B cell (primary cell): ENCODE measurements at regions not wholly inside any gene's neighbourhood (a gene's known extent, or its start where the extent isn't known, plus 50 kb on each side); places are given as distances from the start of the nearest gene placed in this dataset.

Experiments used
- ATAC-seq: fragments of 200-7000 bp; cut with Tn5 transposase; one replicate; pipeline ENCODE4 v1.10.0; 2021; ENCODE audit warnings: low read depth, mild to moderate bottlenecking, moderate number of reproducible peaks, moderate library complexity
- CTCF ChIA-PET: fragments of 350-600 bp; sonication (Branson Sonifier 250); formaldehyde crosslinking; loops from one replicate; lab custom pipeline; 2021; ENCODE audit warnings: antibody characterized with exemption, inconsistent platforms; lab: Charles Lee
- POLR2A ChIA-PET: fragments of 350-600 bp; sonication (Branson Sonifier 250); formaldehyde crosslinking; loops from one replicate; lab custom pipeline; 2021; ENCODE audit warnings: antibody characterized with exemption; lab: Charles Lee
- DNase-seq: peaks from one replicate; pipeline ENCODE4 v3.0.0; 2013
- H2AFZ ChIP-seq: 2 replicates; pipeline ENCODE4 v1.6.1; 2012; ENCODE audit warnings: mild to moderate bottlenecking, low read depth, low read length; ENCODE audit not compliant: insufficient read depth, poor library complexity, severe bottlenecking
- H3K27ac ChIP-seq, 2 donors: 1 replicate in 1 of 2; 2 replicates in 1 of 2; pipeline ENCODE4 v1.5.1; 2012 to 2013; ENCODE audit warnings: low read length in 2 of 2, mild to moderate bottlenecking in 2 of 2, moderate library complexity in 1 of 2
- H3K27me3 ChIP-seq, 4 experiments: fragments of 200-600 bp in 1 of 4; sonication (generic) in 1 of 4; replicated peaks in 1 of 4; 1 replicate in 2 of 4; 2 replicates in 2 of 4; pipeline versions ENCODE4 v1.6.1 to v1.7.0; 2013 to 2016; ENCODE audit warnings: low read length in 3 of 4, mild to moderate bottlenecking in 2 of 4, mixed read lengths in 1 of 4, moderate library complexity in 1 of 4; ENCODE audit not compliant: insufficient read depth in 4 of 4, control insufficient read depth in 3 of 4; ENCODE audit errors: control extremely low read depth in 1 of 4
- H3K36me3 ChIP-seq, 2 experiments: replicated peaks in 1 of 2; 1 replicate in 1 of 2; 2 replicates in 1 of 2; pipeline versions ENCODE4 v1.6.1 to v1.7.1; 2013; ENCODE audit warnings: low read length in 1 of 2; ENCODE audit not compliant: insufficient read depth in 2 of 2, control insufficient read depth in 1 of 2; ENCODE audit errors: control extremely low read depth in 1 of 2, extremely low read depth in 1 of 2
- H3K4me1 ChIP-seq, 2 donors: fragments of 200-600 bp in 1 of 2; sonication (generic) in 1 of 2; 1 replicate in 1 of 2; 2 replicates in 1 of 2; pipeline versions ENCODE4 v1.5.1 to v1.6.1; 2013 to 2017; ENCODE audit warnings: low read length in 2 of 2; ENCODE audit not compliant: control insufficient read depth in 2 of 2, insufficient read depth in 2 of 2
- H3K4me2 ChIP-seq: replicated peaks from 2 replicates; pipeline ENCODE3; 2012; ENCODE audit warnings: mild to moderate bottlenecking, low read depth, low read length; ENCODE audit not compliant: poor library complexity, severe bottlenecking
- H3K4me3 ChIP-seq, 5 experiments: fragments of 200-600 bp in 1 of 5; sonication (generic) in 1 of 5; 1 replicate in 3 of 5; 2 replicates in 2 of 5; pipeline versions ENCODE4 v1.5.1 to v1.7.0; 2011 to 2016; ENCODE audit warnings: low read length in 4 of 5, mild to moderate bottlenecking in 4 of 5, low read depth in 2 of 5, control low read depth in 1 of 5, moderate library complexity in 1 of 5; ENCODE audit not compliant: insufficient read depth in 1 of 5; ENCODE audit errors: control extremely low read depth in 1 of 5, extremely low read depth in 1 of 5
- H3K79me2 ChIP-seq: fragments of 200-600 bp; sonication (generic); one replicate; pipeline ENCODE4 v1.6.0; 2016; ENCODE audit warnings: low read length; ENCODE audit not compliant: control insufficient read depth, insufficient read depth
- H3K9ac ChIP-seq: fragments of 200-600 bp; sonication (generic); 2 replicates; pipeline ENCODE4 v1.6.1; 2017; ENCODE audit warnings: mild to moderate bottlenecking, low read length, moderate library complexity
- H3K9me3 ChIP-seq, 3 donors: one replicate each; pipeline versions ENCODE4 v1.6.1 to v1.7.1; 2013; ENCODE audit warnings: low read length in 2 of 3; ENCODE audit not compliant: control insufficient read depth in 2 of 3, insufficient read depth in 1 of 3; ENCODE audit errors: control extremely low read depth in 1 of 3
- H4K20me1 ChIP-seq: 2 replicates; pipeline ENCODE4 v1.6.0; 2012; ENCODE audit warnings: mild to moderate bottlenecking, low read length; ENCODE audit not compliant: insufficient read depth, control insufficient read depth, poor library complexity, severe bottlenecking
- H3K27ac Mint-ChIP-seq: one replicate; pipeline ENCODE4 v1.8.0; 2021; ENCODE audit warnings: mixed read lengths
- H3K27me3 Mint-ChIP-seq: one replicate; pipeline ENCODE4 v1.8.0; 2021; ENCODE audit warnings: mixed read lengths
- H3K4me1 Mint-ChIP-seq: one replicate; pipeline ENCODE4 v1.8.0; 2021; ENCODE audit warnings: mixed read lengths
- H3K4me3 Mint-ChIP-seq: one replicate; pipeline ENCODE4 v1.8.0; 2021; ENCODE audit warnings: mixed read lengths
- H3K9me3 Mint-ChIP-seq: one replicate; pipeline ENCODE4 v1.8.0; 2022; ENCODE audit warnings: mixed read lengths; ENCODE audit not compliant: insufficient read depth
- CTCF ChIP-seq: fragments of 200-600 bp; IDR thresholded peaks from one replicate; pipeline ENCODE4 v1.8.0; 2022; ENCODE audit warnings: antibody characterized with exemption, mild to moderate bottlenecking
- EZH2 ChIP-seq: IDR thresholded peaks from 2 replicates; pipeline ENCODE4 v1.6.1; 2012; ENCODE audit warnings: borderline replicate concordance, low read depth, mild to moderate bottlenecking, moderate library complexity, low read length; ENCODE audit not compliant: insufficient read depth, poor library complexity, severe bottlenecking
- WGBS: methylation state at CpG from one replicate; pipeline ENCODE4 v1.1.5; 2013; ENCODE audit warnings: missing lambda C conversion rate; ENCODE audit not compliant: insufficient coverage; 5-methylcytosine and 5-hydroxymethylcytosine counted together
- intact Hi-C: fragments of 100-400 bp; cut with micrococcal nuclease; formaldehyde crosslinking; loops from one replicate; pipeline ENCODE4 v1.10.0; 2022

DNA sequence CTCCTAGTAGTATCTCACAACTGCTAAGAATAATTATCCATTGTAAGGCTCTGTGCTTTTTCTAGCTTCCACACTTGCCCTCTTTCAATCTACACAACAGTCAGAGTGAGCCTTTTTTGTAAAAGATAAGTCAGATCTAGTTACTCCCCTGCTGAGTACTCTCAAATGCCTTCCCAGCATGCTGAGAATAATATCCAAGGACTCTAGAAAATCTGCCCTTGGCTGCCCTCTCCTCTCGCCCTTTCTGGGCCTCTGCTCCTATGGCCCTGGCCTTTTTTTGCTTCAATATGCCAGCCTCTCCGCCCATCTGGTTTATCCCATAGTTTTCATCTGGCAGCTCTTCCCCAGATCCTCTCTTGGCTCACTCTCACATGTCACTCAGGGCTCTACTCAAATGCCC lies 455.9 kb upstream of the UBE2E3 start:
- H2AFZ ChIP-seq: no peak overlapping the region
- no peak overlapping the region for H3K9ac ChIP-seq
- Mint-ChIP-seq H3K27ac (no peak overlapping the region), H3K4me1 (no peaks in the 10 kb centered on the region), H3K4me3 (no peak overlapping the region), H3K27me3 (no peaks in the 10 kb centered on the region), H3K9me3 (no peaks in the 10 kb centered on the region)
- H3K27ac ChIP-seq: no peak overlapping the region
- TF ChIP-seq CTCF (no peak), EZH2 (no peak)
- peaks cover 0 to 4% (median 2%) of the 10 kb centered on the region in 4 experiments for H3K27me3 ChIP-seq
- H3K4me2 ChIP-seq: no peak overlapping the region
- ChIA-PET POLR2A (no interaction called here), CTCF (no interaction called here)
- DNase-seq (no peak), ATAC-seq (no peak)
- H3K79me2 ChIP-seq: no peaks in the 10 kb centered on the region
- no peaks in the 10 kb centered on the region for H3K36me3 ChIP-seq
- 89% methylated on average over 2 of the region's 2 CpGs for WGBS
- H3K4me1 ChIP-seq: no peaks in the 10 kb centered on the region
- no peaks in the 10 kb centered on the region for H4K20me1 ChIP-seq
- intact Hi-C loops: no loop called here
- H3K9me3 ChIP-seq: no peaks in the 10 kb centered on the region
- H3K4me3 ChIP-seq: no peak overlapping the region

- Mint-ChIP-seq H3K4me1 (no peaks in the 10 kb centered on the region), H3K27me3 (no peaks in the 10 kb centered on the region), H3K4me3 (no peak overlapping the region), H3K9me3 (no peaks in the 10 kb centered on the region), H3K27ac (no peak overlapping the region)
- Histone ChIP-seq H3K9me3 (no peaks in the 10 kb centered on the region), H3K4me3 (no peak overlapping the region), H4K20me1 (no peaks in the 10 kb centered on the region), H2AFZ (no peak overlapping the region), H3K9ac (no peak overlapping the region), H3K27ac (no peak overlapping the region), H3K79me2 (no peaks in the 10 kb centered on the region), H3K4me2 (no peak overlapping the region), H3K4me1 (no peaks in the 10 kb centered on the region), H3K36me3 (no peaks in the 10 kb centered on the region), H3K27me3 (peaks cover 0 to 4% (median 2%) of the 10 kb centered on the region in 4 experiments)
- WGBS: no CpG with 5 or more reads among the region's 6 CpGs
- TF ChIP-seq EZH2 (no peak), CTCF (no peak)
- DNase-seq (no peak), ATAC-seq (no peak)
- POLR2A ChIA-PET: no interaction called here
- CTCF ChIA-PET: no interaction called here
- intact Hi-C loops: no loop called here
Observed at GRCh38 chr2:180523621-180524340, 456.6 kb upstream of the UBE2E3 start.
